Common myeloid progenitor, CD34-positive (primary cell): ENCODE measurements at regions not wholly inside any gene's neighbourhood (a gene's known extent, or its start where the extent isn't known, plus 50 kb on each side); places are given as distances from the start of the nearest gene placed in this dataset.
"Not testable (repeated sequence)": the region's sequence is repeated elsewhere in the genome, so short reads cannot be mapped to it uniquely, and the experiment has no call there.

Source experiments
- CTCF ChIA-PET: fragments of 350-600 bp; sonication (Branson Sonifier 250); formaldehyde crosslinking; loops from one replicate; lab custom pipeline; 2021; ENCODE audit warnings: antibody characterized with exemption; lab: Charles Lee
- POLR2A ChIA-PET: fragments of 350-600 bp; sonication (Branson Sonifier 250); formaldehyde crosslinking; loops from one replicate; lab custom pipeline; 2021; ENCODE audit warnings: antibody characterized with exemption; lab: Charles Lee
- DNase-seq, 3 donors: peaks; one replicate each; pipeline versions ENCODE4 v3.0.0 to v3.0.0-alpha.2; 2013
- H3K27ac ChIP-seq, 2 experiments: 1 replicate in 1 of 2; 2 replicates in 1 of 2; pipeline ENCODE4 v1.7.0; 2013; ENCODE audit warnings: inconsistent platforms in 2 of 2, low read length in 2 of 2, mild to moderate bottlenecking in 2 of 2, low read depth in 1 of 2, moderate library complexity in 1 of 2; ENCODE audit not compliant: severe bottlenecking in 2 of 2, insufficient read depth in 1 of 2, poor library complexity in 1 of 2
- H3K27me3 ChIP-seq, 5 experiments: replicated peaks in 2 of 5; 1 replicate in 3 of 5; 2 replicates in 2 of 5; pipeline versions ENCODE4 v1.6.1 to v1.7.0; 2013; ENCODE audit warnings: low read length in 4 of 5, mild to moderate bottlenecking in 2 of 5, moderate library complexity in 2 of 5, inconsistent platforms in 1 of 5; ENCODE audit not compliant: insufficient read depth in 5 of 5, control insufficient read depth in 4 of 5
- H3K36me3 ChIP-seq, 4 experiments: 1 replicate in 2 of 4; 2 replicates in 2 of 4; pipeline versions ENCODE4 v1.6.1 to v1.7.0; 2013; ENCODE audit warnings: low read length in 3 of 4, control low read depth in 1 of 4, mild to moderate bottlenecking in 1 of 4; ENCODE audit not compliant: control insufficient read depth in 4 of 4, insufficient read depth in 4 of 4
- H3K4me1 ChIP-seq, 4 experiments: 1 replicate in 3 of 4; 2 replicates in 1 of 4; pipeline versions ENCODE4 v1.6.1 to v1.7.1; 2013; ENCODE audit warnings: low read length in 3 of 4, mild to moderate bottlenecking in 3 of 4, control low read depth in 1 of 4, inconsistent platforms in 1 of 4, moderate library complexity in 1 of 4; ENCODE audit not compliant: control insufficient read depth in 4 of 4, insufficient read depth in 4 of 4; ENCODE audit errors: control extremely low read depth in 1 of 4
- H3K4me3 ChIP-seq, 7 experiments: 1 replicate in 4 of 7; 2 replicates in 3 of 7; pipeline versions ENCODE4 v1.5.1 to v1.7.0; 2013; ENCODE audit warnings: mild to moderate bottlenecking in 7 of 7, low read length in 6 of 7, moderate library complexity in 6 of 7, inconsistent platforms in 2 of 7, low read depth in 2 of 7, control low read depth in 1 of 7; ENCODE audit not compliant: insufficient read depth in 4 of 7, control insufficient read depth in 1 of 7; ENCODE audit errors: extremely low read depth in 1 of 7
- H3K9me3 ChIP-seq, 5 experiments: 1 replicate in 4 of 5; 2 replicates in 1 of 5; pipeline versions ENCODE4 v1.6.1 to v1.7.1; 2013; ENCODE audit warnings: low read length in 4 of 5, mild to moderate bottlenecking in 2 of 5, inconsistent platforms in 1 of 5, low read depth in 1 of 5, moderate library complexity in 1 of 5; ENCODE audit not compliant: control insufficient read depth in 4 of 5, insufficient read depth in 2 of 5; ENCODE audit errors: control extremely low read depth in 1 of 5
- WGBS: methylation state at CpG from one replicate; pipeline ENCODE4 v1.1.5; 2013; ENCODE audit not compliant: insufficient coverage; 5-methylcytosine and 5-hydroxymethylcytosine counted together

DNA sequence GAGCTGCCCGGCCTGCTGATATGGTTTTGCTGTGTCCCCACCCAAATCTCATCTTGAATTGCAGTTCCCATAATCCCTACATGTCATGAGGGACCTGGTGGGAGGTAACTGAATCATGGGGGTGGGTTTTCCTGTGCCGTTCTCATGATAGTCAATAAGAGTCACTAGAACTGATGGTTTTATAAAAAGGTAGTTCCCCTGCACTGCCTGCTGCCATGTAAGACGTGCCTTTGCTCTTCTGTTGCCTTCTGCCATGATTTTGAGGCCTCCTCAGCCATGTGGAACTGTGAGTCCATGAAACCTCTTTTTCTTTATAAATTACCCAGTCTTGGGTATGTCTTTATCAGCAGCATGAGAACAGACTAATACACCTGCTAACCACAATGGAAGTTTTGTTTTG, 228.3 kb upstream of the LHX5 start:
- WGBS: 90% methylated on average over 2 of the region's 3 CpGs
- CTCF ChIA-PET, DNase-seq, H3K36me3 ChIP-seq, H3K27ac ChIP-seq, H3K9me3 ChIP-seq, H3K4me3 ChIP-seq, H3K4me1 ChIP-seq, POLR2A ChIA-PET: not testable (repeated sequence)
- peaks cover 0 to 41% (median 13%) of the 10 kb centered on the region in 5 experiments for H3K27me3 ChIP-seq

DNA sequence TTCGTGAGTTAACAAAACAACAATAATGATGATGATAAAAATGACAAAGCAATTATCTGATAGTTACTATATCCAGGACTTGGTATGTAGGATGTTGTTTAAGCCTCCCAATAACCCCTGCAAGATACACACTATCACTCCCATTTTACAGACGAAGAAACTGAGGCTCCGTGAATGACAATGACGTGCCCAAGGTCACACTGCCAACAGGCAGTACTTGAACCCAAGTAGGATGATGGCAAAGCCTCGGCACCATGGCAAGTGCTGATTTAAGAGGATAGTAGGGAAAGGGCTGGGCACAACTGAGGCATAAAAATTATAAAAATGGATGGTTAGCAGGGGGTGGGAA, 226.8 kb upstream of the LHX5 start:
- Histone ChIP-seq H3K36me3 (no peaks in the 10 kb centered on the region), H3K4me1 (no peaks in the 10 kb centered on the region), H3K27me3 (peaks cover 0 to 39% (median 17%) of the 10 kb centered on the region in 5 experiments), H3K4me3 (no peak overlapping the region), H3K27ac (no peak overlapping the region), H3K9me3 (peaks cover 0 to 4% (median 0%) of the 10 kb centered on the region in 5 experiments)
- CTCF ChIA-PET: no interaction called here
- WGBS: 74% methylated on average over 3 of the region's 5 CpGs
- POLR2A ChIA-PET: no interaction called here
- DNase-seq: no peak

DNA sequence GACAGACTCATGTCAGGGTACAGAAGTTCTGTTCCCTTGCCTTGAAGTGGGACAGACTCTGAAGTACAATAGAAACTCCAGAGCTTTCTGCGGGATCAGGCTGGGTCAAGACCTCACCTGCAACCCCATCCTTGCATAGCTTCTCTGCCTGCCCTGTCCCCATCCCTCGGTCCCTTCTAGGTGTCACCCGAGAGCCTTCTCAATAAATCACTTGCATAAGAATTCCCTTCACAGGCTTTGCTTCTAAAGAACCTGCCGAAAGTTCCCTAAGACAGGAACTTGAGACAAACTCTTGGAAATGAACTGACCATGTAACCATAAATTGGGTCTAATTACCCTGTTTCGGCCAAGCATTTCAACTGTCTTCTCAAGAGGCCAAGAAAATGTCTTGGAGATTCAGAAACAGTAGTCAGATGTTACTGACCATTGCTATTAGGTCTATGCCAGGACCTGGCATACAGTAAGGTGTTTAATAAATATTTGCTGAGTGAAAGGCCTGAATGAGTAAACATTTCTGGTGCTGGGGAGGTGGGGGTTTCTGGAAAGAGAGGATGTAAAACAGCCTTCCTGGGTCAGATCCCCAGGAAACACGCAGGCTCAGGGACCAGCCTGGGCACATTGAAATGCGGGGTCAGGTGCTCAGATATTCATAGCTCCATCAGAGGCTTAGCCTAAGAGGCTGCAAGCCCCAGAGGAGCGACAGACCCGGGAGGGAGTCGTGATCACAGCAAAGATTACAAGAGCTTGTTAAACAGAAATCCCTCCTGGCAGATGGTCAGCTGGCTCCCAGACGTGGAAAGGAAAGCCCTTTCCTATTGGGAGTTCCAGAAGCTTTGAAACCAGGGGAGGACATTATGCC, 226.2 kb upstream of the LHX5 start:
- ChIA-PET CTCF (no interaction called here), POLR2A (no interaction called here)
- peaks cover 0 to 4% (median 0%) of the 10 kb centered on the region in 5 experiments for H3K9me3 ChIP-seq
- no peak overlapping the region for H3K27ac ChIP-seq
- DNase-seq: no peak
- H3K27me3 ChIP-seq: peaks cover 0 to 33% (median 17%) of the 10 kb centered on the region in 5 experiments
- 48% methylated on average over 11 of the region's 11 CpGs for WGBS
- no peaks in the 10 kb centered on the region for H3K36me3 ChIP-seq
- no peak overlapping the region for H3K4me3 ChIP-seq
- no peaks in the 10 kb centered on the region for H3K4me1 ChIP-seq

DNA sequence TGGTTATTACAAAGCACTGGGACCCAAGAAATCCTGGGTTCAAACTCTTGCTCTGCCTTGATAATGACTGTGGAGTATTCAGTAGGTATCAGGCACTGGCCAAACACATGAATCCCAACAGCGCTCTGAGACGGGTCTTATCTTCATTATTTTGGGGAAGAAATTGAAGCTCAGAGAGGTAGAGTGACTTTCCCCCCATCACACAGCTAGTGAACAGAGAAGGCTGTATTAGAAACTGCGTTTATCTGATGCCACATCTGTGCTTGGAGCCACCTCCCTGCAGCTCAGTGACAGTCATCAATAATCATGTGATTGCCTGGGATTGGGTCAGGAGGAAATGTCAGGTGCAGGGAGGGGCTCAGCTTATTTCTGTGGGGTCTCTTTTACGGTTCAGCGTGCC, 225.4 kb upstream of the LHX5 start:
- POLR2A ChIA-PET: no interaction called here
- peaks cover 0 to 29% (median 17%) of the 10 kb centered on the region in 5 experiments for H3K27me3 ChIP-seq
- no peak overlapping the region for H3K4me3 ChIP-seq
- 58% methylated on average over 2 of the region's 5 CpGs for WGBS
- peaks cover 0 to 4% (median 0%) of the 10 kb centered on the region in 5 experiments for H3K9me3 ChIP-seq
- H3K36me3 ChIP-seq: no peaks in the 10 kb centered on the region
- DNase-seq: no peak
- H3K27ac ChIP-seq: no peak overlapping the region
- CTCF ChIA-PET: no interaction called here
- no peaks in the 10 kb centered on the region for H3K4me1 ChIP-seq

DNA sequence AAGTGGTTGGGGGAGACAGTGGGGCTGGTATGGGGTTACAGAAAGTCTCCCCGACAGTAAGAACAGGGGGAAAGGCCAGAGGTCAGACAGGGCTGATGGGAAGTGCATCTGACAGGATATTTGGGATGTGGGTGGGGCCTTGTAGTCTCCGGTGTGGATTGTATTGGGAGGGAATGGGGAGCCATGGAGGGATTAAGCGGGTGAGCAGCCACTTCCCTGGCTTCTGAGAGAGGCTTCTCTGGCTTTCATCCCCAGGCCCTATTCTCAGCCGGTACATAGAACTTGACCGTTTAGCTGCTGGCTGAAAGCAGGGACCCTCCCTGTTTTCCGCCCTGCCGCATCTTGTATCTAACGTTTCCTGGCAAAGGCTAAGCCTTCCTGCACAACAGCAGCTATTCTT, 222.0 kb upstream of the LHX5 start:
- 87% methylated on average over 7 of the region's 8 CpGs for WGBS
- Histone ChIP-seq H3K27me3 (peaks cover 0 to 29% (median 11%) of the 10 kb centered on the region in 5 experiments), H3K27ac (no peak overlapping the region), H3K9me3 (no peaks in the 10 kb centered on the region), H3K4me1 (no peaks in the 10 kb centered on the region), H3K4me3 (no peak overlapping the region), H3K36me3 (no peaks in the 10 kb centered on the region)
- CTCF ChIA-PET: no interaction called here
- no peak for DNase-seq
- POLR2A ChIA-PET: no interaction called here

DNA sequence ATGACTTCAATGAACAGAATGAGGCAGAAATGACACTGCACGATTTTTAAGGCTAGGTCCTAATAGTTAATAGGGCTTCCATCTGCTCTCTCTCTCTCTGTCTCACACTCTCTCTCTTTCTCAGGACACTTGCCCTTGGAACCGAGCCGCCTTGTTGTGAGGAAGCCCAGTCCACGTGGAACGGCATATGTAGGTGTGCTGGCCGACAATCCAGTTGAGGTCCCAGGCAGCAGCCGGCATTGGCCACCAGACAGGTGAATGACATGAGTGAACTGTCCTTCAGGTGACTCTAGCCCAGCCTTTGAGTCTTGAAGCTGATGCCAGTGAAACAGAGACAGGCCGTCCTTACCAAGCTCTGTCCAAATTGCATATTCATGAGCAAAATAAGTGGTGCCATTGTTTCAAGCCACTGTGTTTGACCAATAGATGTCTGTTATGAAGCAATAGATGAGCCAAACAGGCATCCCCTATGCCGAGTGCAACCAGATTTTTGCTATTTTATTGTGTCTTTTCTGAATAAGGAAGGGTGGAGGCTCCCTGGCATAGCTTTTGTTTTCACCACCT, 217.5 kb upstream of the LHX5 start:
- Histone ChIP-seq H3K27me3 (peaks cover 0 to 15% (median 2%) of the 10 kb centered on the region in 5 experiments), H3K27ac (no peak overlapping the region), H3K4me3 (no peak overlapping the region), H3K4me1 (no peaks in the 10 kb centered on the region), H3K9me3 (no peaks in the 10 kb centered on the region), H3K36me3 (no peaks in the 10 kb centered on the region)
- ChIA-PET POLR2A (no interaction called here), CTCF (no interaction called here)
- WGBS: 94% methylated on average over 9 of the region's 9 CpGs
- DNase-seq: no peak

DNA sequence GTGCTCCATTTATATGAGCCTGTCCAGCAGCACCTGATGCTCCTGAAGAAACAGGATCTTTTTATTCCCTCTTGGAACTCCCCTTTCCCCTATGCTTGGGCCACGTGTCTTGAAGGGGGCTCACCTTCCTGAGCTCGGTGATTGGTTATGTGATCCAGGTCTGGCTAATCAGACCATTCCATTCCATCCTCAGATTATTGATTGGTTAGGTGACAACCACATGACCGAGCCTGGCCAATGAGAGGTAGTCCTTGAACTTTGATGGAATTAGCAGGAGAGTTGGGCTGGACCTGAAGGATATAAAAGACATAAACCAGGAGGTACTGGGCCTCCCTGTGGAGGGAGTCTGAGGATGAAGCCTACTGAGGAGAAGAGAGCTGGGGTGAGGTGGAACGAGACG, 216.6 kb upstream of the LHX5 start:
- Histone ChIP-seq H3K36me3 (no peaks in the 10 kb centered on the region), H3K9me3 (no peaks in the 10 kb centered on the region), H3K4me1 (no peaks in the 10 kb centered on the region), H3K27me3 (peaks cover 0 to 21% (median 2%) of the 10 kb centered on the region in 5 experiments), H3K4me3 (no peak overlapping the region), H3K27ac (no peak overlapping the region)
- no peak for DNase-seq
- ChIA-PET CTCF (no interaction called here), POLR2A (no interaction called here)
- WGBS: 96% methylated on average over 4 of the region's 5 CpGs
